ENCODE measurements at regions not wholly inside any gene's neighbourhood (a gene's known extent, or its start where the extent isn't known, plus 50 kb on each side); places are given as distances from the start of the nearest gene placed in this dataset.

DNA sequence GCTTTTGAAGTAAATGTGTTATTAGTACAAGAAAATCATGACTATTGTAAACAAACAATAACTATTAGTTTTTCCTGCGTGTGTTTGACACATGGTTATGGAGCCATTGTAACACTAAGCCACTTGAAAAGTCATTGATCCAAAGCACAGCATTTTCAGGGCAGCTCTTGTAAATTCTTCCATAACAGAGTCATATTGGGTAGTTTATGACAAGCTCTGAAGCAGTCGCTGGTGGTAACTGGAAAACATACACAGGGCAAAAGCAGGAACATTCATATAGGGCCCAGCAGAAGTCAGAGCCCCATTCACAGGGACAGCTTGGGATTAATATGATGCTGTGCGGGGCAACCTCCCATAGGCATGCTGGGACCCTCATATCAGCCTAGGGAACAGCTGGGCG is 483.2 kb upstream of the PTBP2 start:
- H3K9ac ChIP-seq (ENCODE audit: control insufficient read depth, extremely low read depth, insufficient read depth, low read length): no peak overlapping the region
- dilution Hi-C loops (cut with MboI; ENCODE audit: extremely low pct_ligation_motif_present, low sequenced_read_pairs): no loop called here
- no peak overlapping the region for H3K27ac ChIP-seq (ENCODE audit: control insufficient read depth, insufficient read depth, low read length)
- TF ChIP-seq, protein P1, sequence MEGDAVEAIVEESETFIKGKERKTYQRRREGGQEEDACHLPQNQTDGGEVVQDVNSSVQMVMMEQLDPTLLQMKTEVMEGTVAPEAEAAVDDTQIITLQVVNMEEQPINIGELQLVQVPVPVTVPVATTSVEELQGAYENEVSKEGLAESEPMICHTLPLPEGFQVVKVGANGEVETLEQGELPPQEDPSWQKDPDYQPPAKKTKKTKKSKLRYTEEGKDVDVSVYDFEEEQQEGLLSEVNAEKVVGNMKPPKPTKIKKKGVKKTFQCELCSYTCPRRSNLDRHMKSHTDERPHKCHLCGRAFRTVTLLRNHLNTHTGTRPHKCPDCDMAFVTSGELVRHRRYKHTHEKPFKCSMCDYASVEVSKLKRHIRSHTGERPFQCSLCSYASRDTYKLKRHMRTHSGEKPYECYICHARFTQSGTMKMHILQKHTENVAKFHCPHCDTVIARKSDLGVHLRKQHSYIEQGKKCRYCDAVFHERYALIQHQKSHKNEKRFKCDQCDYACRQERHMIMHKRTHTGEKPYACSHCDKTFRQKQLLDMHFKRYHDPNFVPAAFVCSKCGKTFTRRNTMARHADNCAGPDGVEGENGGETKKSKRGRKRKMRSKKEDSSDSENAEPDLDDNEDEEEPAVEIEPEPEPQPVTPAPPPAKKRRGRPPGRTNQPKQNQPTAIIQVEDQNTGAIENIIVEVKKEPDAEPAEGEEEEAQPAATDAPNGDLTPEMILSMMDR (optimal IDR thresholded peaks at IDR 0.05 in 1 of 3, IDR thresholded peaks at IDR 0.05 in 1 of 3, conservative IDR thresholded peaks at IDR 0.05 in 1 of 3; ENCODE audit: extremely low read depth in 1 of 3, insufficient read depth in 2 of 3, low read length in 3 of 3): no peak
- TF ChIP-seq EZH2 (IDR thresholded peaks at IDR 0.05; ENCODE audit: low read length): no peak
- no peaks in the 10 kb centered on the region for H3K27me3 ChIP-seq (ENCODE audit: control insufficient read depth, extremely low read depth, insufficient read depth, low read length)
- no peak overlapping the region for H3K4me3 ChIP-seq (ENCODE audit: control insufficient read depth in 2 of 3, extremely low read depth in 1 of 3, insufficient read depth in 2 of 3, low read depth in 1 of 3, low read length in 3 of 3)
- H3K4me1 ChIP-seq (ENCODE audit: control insufficient read depth, extremely low read depth, insufficient read depth, low read length): no peaks in the 10 kb centered on the region
- no peaks in the 10 kb centered on the region for H3K79me2 ChIP-seq (ENCODE audit: control insufficient read depth, insufficient read depth, low read length)
- no peak overlapping the region for H2AFZ ChIP-seq (ENCODE audit: control insufficient read depth, low read length)
- H4K20me1 ChIP-seq (ENCODE audit: control insufficient read depth, extremely low read depth, insufficient read depth, low read length): no peaks in the 10 kb centered on the region
- FAIRE-seq (no peak), DNase-seq (ENCODE audit: low read depth, low spot score) (no peak)
- no peaks in the 10 kb centered on the region for H3K9me1 ChIP-seq (ENCODE audit: control insufficient read depth, extremely low read depth, insufficient read depth, low read length)
- no peaks in the 10 kb centered on the region for H3K36me3 ChIP-seq (ENCODE audit: control insufficient read depth in 2 of 2, extremely low read depth in 1 of 2, insufficient read depth in 2 of 2, low read length in 2 of 2)
- H3K9me3 ChIP-seq (ENCODE audit: control insufficient read depth, low read depth, low read length): no peaks in the 10 kb centered on the region
- no peak overlapping the region for H3K4me2 ChIP-seq (ENCODE audit: control insufficient read depth, extremely low read depth, insufficient read depth, low read depth, low read length)

DNA sequence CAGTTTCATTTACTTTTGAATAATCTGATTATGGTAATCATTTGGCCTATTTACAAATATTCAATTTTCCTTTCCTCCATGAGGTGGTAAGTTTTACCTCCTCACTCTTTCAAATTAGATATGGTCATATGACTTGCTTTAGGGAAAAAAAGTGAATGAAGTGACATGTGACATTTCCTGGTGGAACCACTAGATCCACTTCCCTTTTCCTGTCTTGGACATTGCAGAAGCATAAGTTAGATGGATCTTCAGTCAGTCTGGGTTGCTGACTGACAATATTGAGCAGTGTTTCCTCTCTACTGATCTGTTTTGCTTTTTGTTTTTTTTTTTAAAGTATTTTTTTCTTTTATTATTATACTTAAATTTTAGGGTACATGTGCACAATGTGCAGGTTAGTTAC is 481.1 kb upstream of the PTBP2 start:
- no peaks in the 10 kb centered on the region for H3K9me1 ChIP-seq (ENCODE audit: control insufficient read depth, extremely low read depth, insufficient read depth, low read length)
- H3K27me3 ChIP-seq (ENCODE audit: control insufficient read depth, extremely low read depth, insufficient read depth, low read length): no peaks in the 10 kb centered on the region
- no peak overlapping the region for H3K4me3 ChIP-seq (ENCODE audit: control insufficient read depth in 2 of 3, extremely low read depth in 1 of 3, insufficient read depth in 2 of 3, low read depth in 1 of 3, low read length in 3 of 3)
- DNase-seq (ENCODE audit: low read depth, low spot score) (no peak), FAIRE-seq (no peak)
- dilution Hi-C loops (cut with MboI; ENCODE audit: extremely low pct_ligation_motif_present, low sequenced_read_pairs): no loop called here
- H3K4me1 ChIP-seq (ENCODE audit: control insufficient read depth, extremely low read depth, insufficient read depth, low read length): no peaks in the 10 kb centered on the region
- no peak overlapping the region for H3K9ac ChIP-seq (ENCODE audit: control insufficient read depth, extremely low read depth, insufficient read depth, low read length)
- H3K27ac ChIP-seq (ENCODE audit: control insufficient read depth, insufficient read depth, low read length): no peak overlapping the region
- H2AFZ ChIP-seq (ENCODE audit: control insufficient read depth, low read length): no peak overlapping the region
- H4K20me1 ChIP-seq (ENCODE audit: control insufficient read depth, extremely low read depth, insufficient read depth, low read length): no peaks in the 10 kb centered on the region
- no peak overlapping the region for H3K4me2 ChIP-seq (ENCODE audit: control insufficient read depth, extremely low read depth, insufficient read depth, low read depth, low read length)
- H3K79me2 ChIP-seq (ENCODE audit: control insufficient read depth, insufficient read depth, low read length): no peaks in the 10 kb centered on the region
- TF ChIP-seq EZH2 (IDR thresholded peaks at IDR 0.05; ENCODE audit: low read length): no peak
- TF ChIP-seq, protein P1 (optimal IDR thresholded peaks at IDR 0.05 in 1 of 3, IDR thresholded peaks at IDR 0.05 in 1 of 3, conservative IDR thresholded peaks at IDR 0.05 in 1 of 3; ENCODE audit: extremely low read depth in 1 of 3, insufficient read depth in 2 of 3, low read length in 3 of 3): no peak
- H3K9me3 ChIP-seq (ENCODE audit: control insufficient read depth, low read depth, low read length): no peaks in the 10 kb centered on the region
- no peaks in the 10 kb centered on the region for H3K36me3 ChIP-seq (ENCODE audit: control insufficient read depth in 2 of 2, extremely low read depth in 1 of 2, insufficient read depth in 2 of 2, low read length in 2 of 2)

All from keratinocyte (primary cell).